ENCODE measurements at regions not wholly inside any gene's neighbourhood (a gene's known extent, or its start where the extent isn't known, plus 50 kb on each side); places are given as distances from the start of the nearest gene placed in this dataset.

GRCh38 chr1:178028841-178029481 lies 59.1 kb upstream of the SEC16B start:
- intact Hi-C loops (cut with micrococcal nuclease), result no loop called here
- CTCF ChIA-PET, result no interaction called here
- DNase-seq (no peak), ATAC-seq (ENCODE audit: low read depth) (no peak)
- Mint-ChIP-seq H3K9me3 (no peaks in the 10 kb centered on the region), H3K27me3 (peaks cover 4% of the 10 kb centered on the region), H3K4me3 (no peak overlapping the region), H3K27ac (no peak overlapping the region), H3K36me3 (ENCODE audit: low read depth) (no peaks in the 10 kb centered on the region), H3K4me1 (no peaks in the 10 kb centered on the region)
- TF ChIP-seq, protein P1, sequence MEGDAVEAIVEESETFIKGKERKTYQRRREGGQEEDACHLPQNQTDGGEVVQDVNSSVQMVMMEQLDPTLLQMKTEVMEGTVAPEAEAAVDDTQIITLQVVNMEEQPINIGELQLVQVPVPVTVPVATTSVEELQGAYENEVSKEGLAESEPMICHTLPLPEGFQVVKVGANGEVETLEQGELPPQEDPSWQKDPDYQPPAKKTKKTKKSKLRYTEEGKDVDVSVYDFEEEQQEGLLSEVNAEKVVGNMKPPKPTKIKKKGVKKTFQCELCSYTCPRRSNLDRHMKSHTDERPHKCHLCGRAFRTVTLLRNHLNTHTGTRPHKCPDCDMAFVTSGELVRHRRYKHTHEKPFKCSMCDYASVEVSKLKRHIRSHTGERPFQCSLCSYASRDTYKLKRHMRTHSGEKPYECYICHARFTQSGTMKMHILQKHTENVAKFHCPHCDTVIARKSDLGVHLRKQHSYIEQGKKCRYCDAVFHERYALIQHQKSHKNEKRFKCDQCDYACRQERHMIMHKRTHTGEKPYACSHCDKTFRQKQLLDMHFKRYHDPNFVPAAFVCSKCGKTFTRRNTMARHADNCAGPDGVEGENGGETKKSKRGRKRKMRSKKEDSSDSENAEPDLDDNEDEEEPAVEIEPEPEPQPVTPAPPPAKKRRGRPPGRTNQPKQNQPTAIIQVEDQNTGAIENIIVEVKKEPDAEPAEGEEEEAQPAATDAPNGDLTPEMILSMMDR (IDR thresholded peaks at IDR 0.05), result no peak
- POLR2A ChIA-PET, result no interaction called here

DNA sequence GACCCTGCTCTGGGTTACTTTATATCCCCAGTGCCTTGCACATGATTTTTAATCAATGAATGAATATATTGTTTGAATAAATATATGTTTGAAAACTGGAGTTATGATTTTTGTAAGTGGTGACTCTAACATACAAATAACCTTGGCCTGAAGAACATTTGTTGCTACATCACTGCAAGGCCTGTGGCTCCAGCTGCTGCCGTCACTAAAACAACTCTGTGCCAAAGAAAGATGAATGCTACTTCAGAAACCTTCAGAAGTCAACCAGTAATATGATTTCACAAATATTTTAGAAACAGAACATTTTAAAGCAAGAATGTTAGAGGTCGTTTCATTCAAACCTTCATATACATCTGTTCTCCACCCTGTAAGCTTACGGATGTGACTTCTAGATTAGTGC lies 60.6 kb upstream of the SEC16B start:
- Mint-ChIP-seq H3K4me3 (no peak overlapping the region), H3K36me3 (ENCODE audit: low read depth) (no peaks in the 10 kb centered on the region), H3K27ac (no peak overlapping the region), H3K9me3 (no peaks in the 10 kb centered on the region), H3K4me1 (no peaks in the 10 kb centered on the region), H3K27me3 (no peaks in the 10 kb centered on the region)
- no peak for ATAC-seq (ENCODE audit: low read depth)
- ChIA-PET CTCF (no interaction called here), POLR2A (no interaction called here)
- TF ChIP-seq, protein P1 (IDR thresholded peaks at IDR 0.05), result no peak
- intact Hi-C loops (cut with micrococcal nuclease), result loop anchor here (5.0 kb wide), 1 partner anchor 157 kb away; no protein-coding TSS in a partner anchor
- DNase-seq, result no peak

DNA sequence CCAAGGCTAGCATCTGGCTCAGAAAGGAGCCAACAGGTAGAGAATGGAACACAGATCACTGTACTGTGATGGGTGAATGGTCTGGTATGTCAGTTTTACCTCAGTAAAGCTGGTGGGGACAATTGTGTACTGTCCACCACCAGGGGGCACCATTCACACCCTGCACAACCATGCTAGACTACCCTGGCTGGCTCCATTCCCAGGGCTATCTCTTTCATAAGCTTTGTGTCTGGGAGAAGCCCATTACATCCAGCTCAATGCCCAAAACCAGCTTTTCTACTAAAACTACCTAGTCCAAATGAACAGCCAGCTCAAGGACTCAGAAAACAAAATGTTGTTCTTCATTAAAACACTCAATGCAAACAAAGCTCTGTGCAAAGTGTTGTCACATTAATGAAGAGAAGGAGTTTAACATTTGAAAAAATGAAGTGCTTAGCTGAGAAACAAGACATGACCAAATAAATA lies 62.0 kb upstream of the RASAL2 start:
- H3K9me3 Mint-ChIP-seq, result no peaks in the 10 kb centered on the region
- no peak overlapping the region for H3K27ac Mint-ChIP-seq
- no peaks in the 10 kb centered on the region for H3K4me1 Mint-ChIP-seq
- no peaks in the 10 kb centered on the region for H3K36me3 Mint-ChIP-seq (ENCODE audit: low read depth)
- no peak overlapping the region for H3K4me3 Mint-ChIP-seq
- TF ChIP-seq, protein P1 (IDR thresholded peaks at IDR 0.05), result no peak
- POLR2A ChIA-PET, result no interaction called here
- peaks cover 8% of the 10 kb centered on the region for H3K27me3 Mint-ChIP-seq
- intact Hi-C loops (cut with micrococcal nuclease), result loop anchor here (5.0 kb wide), 1 partner anchor 155 kb away; no protein-coding TSS in a partner anchor
- ATAC-seq (ENCODE audit: low read depth) (peak; percentile 31), DNase-seq (no peak)
- CTCF ChIA-PET, result interaction anchor here (0.9 to 1.1 kb wide), 2 partner anchors 20 to 27 kb away, joined by 3 read pairs; no protein-coding TSS in a partner anchor

GRCh38 chr1:178033019-178033418 lies 60.9 kb upstream of the RASAL2 start:
- ATAC-seq (ENCODE audit: low read depth), result no peak
- POLR2A ChIA-PET, result no interaction called here
- Mint-ChIP-seq H3K36me3 (ENCODE audit: low read depth) (no peaks in the 10 kb centered on the region), H3K9me3 (no peaks in the 10 kb centered on the region), H3K27me3 (peaks cover 12% of the 10 kb centered on the region), H3K27ac (no peak overlapping the region), H3K4me1 (no peaks in the 10 kb centered on the region), H3K4me3 (no peak overlapping the region)
- intact Hi-C loops (cut with micrococcal nuclease), result loop anchor here (5.0 kb wide), 1 partner anchor 154 kb away; no protein-coding TSS in a partner anchor
- TF ChIP-seq, protein P1 (IDR thresholded peaks at IDR 0.05), result no peak
- DNase-seq, result no peak
- CTCF ChIA-PET, result no interaction called here

GRCh38 chr1:178034676-178035075 lies 59.2 kb upstream of the RASAL2 start:
- ChIA-PET CTCF (no interaction called here), POLR2A (no interaction called here)
- intact Hi-C loops (cut with micrococcal nuclease), result loop anchor here (5.0 kb wide), 1 partner anchor 153 kb away; no protein-coding TSS in a partner anchor
- Mint-ChIP-seq H3K4me1 (no peaks in the 10 kb centered on the region), H3K27me3 (peaks cover 14% of the 10 kb centered on the region), H3K27ac (no peak overlapping the region), H3K4me3 (no peak overlapping the region), H3K36me3 (ENCODE audit: low read depth) (no peaks in the 10 kb centered on the region), H3K9me3 (no peaks in the 10 kb centered on the region)
- TF ChIP-seq, protein P1 (IDR thresholded peaks at IDR 0.05), result no peak
- DNase-seq, result no peak
- no peak for ATAC-seq (ENCODE audit: low read depth)

Measured in activated B cell treated with CpG ODN at 0.5 μM for 24 hours (primary cell).